ENCODE measurements at regions not wholly inside any gene's neighbourhood (a gene's known extent, or its start where the extent isn't known, plus 50 kb on each side); places are given as distances from the start of the nearest gene placed in this dataset.

DNA sequence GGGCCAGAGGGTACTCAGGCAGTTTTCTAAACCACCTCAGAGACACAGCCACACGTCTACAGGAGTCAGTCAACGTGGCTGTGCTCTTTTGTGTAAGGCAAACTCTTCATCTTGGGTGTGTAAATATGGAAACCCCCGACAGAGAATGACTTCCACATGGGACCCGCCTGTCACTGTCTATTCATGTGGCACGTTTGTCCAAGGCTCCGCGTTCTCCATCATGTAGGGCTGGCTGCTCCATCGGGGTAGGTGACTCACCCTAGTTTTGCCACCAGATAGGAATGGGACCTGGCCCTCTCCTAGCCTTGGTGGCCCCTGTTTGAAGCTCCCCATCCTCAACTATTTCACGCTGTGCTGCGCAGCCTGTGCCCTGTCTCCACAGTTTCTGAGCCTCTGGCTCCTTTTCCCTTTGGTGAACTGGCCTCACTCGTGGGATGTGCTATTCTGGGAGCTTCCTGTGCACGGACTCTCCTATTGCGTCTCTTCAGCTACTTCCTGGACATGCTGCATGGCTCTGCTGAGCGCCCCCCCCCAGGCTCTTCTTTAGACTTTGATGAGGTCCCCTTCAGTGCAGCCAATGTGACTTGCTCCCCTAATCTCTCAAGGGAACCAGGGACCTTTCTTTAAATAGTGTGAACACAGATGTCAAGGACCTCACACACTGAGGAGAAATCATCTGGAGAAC, 143.2 kb upstream of the PDE10A start (continued):
- TF ChIP-seq, protein P1, sequence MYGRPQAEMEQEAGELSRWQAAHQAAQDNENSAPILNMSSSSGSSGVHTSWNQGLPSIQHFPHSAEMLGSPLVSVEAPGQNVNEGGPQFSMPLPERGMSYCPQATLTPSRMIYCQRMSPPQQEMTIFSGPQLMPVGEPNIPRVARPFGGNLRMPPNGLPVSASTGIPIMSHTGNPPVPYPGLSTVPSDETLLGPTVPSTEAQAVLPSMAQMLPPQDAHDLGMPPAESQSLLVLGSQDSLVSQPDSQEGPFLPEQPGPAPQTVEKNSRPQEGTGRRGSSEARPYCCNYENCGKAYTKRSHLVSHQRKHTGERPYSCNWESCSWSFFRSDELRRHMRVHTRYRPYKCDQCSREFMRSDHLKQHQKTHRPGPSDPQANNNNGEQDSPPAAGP (tag by site-specific recombination; IDR thresholded peaks at IDR 0.05), result no peak
- TF ChIP-seq ZSCAN16 (tag by site-specific recombination; IDR thresholded peaks at IDR 0.05) (no peak), ZNF792 (tag by site-specific recombination; IDR thresholded peaks at IDR 0.05) (no peak), GLI4 (tag by site-specific recombination; IDR thresholded peaks at IDR 0.05) (no peak), ZNF335 (tag by site-specific recombination; conservative IDR thresholded peaks at IDR 0.05) (no peak), WT1 (tag by site-specific recombination; IDR thresholded peaks at IDR 0.05) (no peak)
- TF ChIP-seq, protein P2, sequence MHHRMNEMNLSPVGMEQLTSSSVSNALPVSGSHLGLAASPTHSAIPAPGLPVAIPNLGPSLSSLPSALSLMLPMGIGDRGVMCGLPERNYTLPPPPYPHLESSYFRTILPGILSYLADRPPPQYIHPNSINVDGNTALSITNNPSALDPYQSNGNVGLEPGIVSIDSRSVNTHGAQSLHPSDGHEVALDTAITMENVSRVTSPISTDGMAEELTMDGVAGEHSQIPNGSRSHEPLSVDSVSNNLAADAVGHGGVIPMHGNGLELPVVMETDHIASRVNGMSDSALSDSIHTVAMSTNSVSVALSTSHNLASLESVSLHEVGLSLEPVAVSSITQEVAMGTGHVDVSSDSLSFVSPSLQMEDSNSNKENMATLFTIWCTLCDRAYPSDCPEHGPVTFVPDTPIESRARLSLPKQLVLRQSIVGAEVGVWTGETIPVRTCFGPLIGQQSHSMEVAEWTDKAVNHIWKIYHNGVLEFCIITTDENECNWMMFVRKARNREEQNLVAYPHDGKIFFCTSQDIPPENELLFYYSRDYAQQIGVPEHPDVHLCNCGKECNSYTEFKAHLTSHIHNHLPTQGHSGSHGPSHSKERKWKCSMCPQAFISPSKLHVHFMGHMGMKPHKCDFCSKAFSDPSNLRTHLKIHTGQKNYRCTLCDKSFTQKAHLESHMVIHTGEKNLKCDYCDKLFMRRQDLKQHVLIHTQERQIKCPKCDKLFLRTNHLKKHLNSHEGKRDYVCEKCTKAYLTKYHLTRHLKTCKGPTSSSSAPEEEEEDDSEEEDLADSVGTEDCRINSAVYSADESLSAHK (tag by site-specific recombination; IDR thresholded peaks at IDR 0.05), result no peak

DNA sequence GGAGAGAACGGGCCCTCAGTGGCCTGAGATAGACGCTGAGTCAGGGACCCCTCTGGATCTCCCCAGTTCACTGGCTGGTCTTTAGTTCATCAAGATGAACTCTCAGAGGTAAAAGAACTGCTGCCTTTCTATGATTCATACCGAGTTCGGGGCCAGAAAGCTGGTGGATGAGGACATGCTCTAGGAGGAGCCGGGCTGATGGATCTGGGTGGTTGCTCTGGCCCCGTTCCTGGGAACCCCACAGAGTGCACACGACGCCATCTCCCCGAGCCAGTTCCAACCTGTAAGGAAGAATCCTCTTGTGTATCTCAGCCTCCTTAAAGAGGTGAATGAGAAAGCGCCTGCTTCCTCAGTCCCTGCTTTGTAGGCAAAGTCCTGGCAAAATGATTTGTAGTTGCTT, 142.6 kb upstream of the PDE10A start:
- Histone ChIP-seq H3K27ac (ENCODE audit: extremely low read depth, low read depth, low read length) (no peak overlapping the region), H3K4me1 (ENCODE audit: control insufficient read depth, insufficient read depth, low read length) (no peaks in the 10 kb centered on the region), H3K9me3 (ENCODE audit: control insufficient read depth, insufficient read depth, low read depth, low read length) (no peaks in the 10 kb centered on the region), H3K36me3 (ENCODE audit: control insufficient read depth in 2 of 2, insufficient read depth in 1 of 2, low read length in 2 of 2) (no peaks in the 10 kb centered on the region), H3K4me3 (ENCODE audit: low read depth, low read length) (no peak overlapping the region)
- POLR2A ChIA-PET, result no interaction called here
- CTCF ChIA-PET, result interaction anchor here (0.6 kb wide), 1 partner anchor 10 kb away, joined by 7 read pairs; no protein-coding TSS in a partner anchor
- TF ChIP-seq ZEB2 (tag by site-specific recombination; IDR thresholded peaks at IDR 0.05) (no peak), ZNF214 (tag by site-specific recombination; IDR thresholded peaks at IDR 0.05; ENCODE audit: borderline replicate concordance) (no peak), MZF1 (tag by site-specific recombination; IDR thresholded peaks at IDR 0.05; ENCODE audit: borderline replicate concordance) (no peak), ZNF658 (tag by site-specific recombination; IDR thresholded peaks at IDR 0.05) (no peak), ZFP41 (tag by site-specific recombination; IDR thresholded peaks at IDR 0.05; ENCODE audit: borderline replicate concordance) (no peak), GLIS2 (tag by site-specific recombination; IDR thresholded peaks at IDR 0.05) (no peak), ZNF423 (tag by site-specific recombination; IDR thresholded peaks at IDR 0.05) (no peak), ZBTB7A (tag by site-specific recombination; IDR thresholded peaks at IDR 0.05; ENCODE audit: low read depth) (no peak), ZNF10 (tag by site-specific recombination; IDR thresholded peaks at IDR 0.05) (no peak), ZNF23 (tag by site-specific recombination; IDR thresholded peaks at IDR 0.05; ENCODE audit: borderline replicate concordance) (no peak)
- TF ChIP-seq, protein P3, sequence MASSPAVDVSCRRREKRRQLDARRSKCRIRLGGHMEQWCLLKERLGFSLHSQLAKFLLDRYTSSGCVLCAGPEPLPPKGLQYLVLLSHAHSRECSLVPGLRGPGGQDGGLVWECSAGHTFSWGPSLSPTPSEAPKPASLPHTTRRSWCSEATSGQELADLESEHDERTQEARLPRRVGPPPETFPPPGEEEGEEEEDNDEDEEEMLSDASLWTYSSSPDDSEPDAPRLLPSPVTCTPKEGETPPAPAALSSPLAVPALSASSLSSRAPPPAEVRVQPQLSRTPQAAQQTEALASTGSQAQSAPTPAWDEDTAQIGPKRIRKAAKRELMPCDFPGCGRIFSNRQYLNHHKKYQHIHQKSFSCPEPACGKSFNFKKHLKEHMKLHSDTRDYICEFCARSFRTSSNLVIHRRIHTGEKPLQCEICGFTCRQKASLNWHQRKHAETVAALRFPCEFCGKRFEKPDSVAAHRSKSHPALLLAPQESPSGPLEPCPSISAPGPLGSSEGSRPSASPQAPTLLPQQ (tag by site-specific recombination; IDR thresholded peaks at IDR 0.05), result no peak
- TF ChIP-seq, protein P4, sequence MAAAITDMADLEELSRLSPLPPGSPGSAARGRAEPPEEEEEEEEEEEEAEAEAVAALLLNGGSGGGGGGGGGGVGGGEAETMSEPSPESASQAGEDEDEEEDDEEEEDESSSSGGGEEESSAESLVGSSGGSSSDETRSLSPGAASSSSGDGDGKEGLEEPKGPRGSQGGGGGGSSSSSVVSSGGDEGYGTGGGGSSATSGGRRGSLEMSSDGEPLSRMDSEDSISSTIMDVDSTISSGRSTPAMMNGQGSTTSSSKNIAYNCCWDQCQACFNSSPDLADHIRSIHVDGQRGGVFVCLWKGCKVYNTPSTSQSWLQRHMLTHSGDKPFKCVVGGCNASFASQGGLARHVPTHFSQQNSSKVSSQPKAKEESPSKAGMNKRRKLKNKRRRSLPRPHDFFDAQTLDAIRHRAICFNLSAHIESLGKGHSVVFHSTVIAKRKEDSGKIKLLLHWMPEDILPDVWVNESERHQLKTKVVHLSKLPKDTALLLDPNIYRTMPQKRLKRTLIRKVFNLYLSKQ (tag by site-specific recombination; IDR thresholded peaks at IDR 0.05; ENCODE audit: borderline replicate concordance), result no peak
- TF ChIP-seq, protein P5, sequence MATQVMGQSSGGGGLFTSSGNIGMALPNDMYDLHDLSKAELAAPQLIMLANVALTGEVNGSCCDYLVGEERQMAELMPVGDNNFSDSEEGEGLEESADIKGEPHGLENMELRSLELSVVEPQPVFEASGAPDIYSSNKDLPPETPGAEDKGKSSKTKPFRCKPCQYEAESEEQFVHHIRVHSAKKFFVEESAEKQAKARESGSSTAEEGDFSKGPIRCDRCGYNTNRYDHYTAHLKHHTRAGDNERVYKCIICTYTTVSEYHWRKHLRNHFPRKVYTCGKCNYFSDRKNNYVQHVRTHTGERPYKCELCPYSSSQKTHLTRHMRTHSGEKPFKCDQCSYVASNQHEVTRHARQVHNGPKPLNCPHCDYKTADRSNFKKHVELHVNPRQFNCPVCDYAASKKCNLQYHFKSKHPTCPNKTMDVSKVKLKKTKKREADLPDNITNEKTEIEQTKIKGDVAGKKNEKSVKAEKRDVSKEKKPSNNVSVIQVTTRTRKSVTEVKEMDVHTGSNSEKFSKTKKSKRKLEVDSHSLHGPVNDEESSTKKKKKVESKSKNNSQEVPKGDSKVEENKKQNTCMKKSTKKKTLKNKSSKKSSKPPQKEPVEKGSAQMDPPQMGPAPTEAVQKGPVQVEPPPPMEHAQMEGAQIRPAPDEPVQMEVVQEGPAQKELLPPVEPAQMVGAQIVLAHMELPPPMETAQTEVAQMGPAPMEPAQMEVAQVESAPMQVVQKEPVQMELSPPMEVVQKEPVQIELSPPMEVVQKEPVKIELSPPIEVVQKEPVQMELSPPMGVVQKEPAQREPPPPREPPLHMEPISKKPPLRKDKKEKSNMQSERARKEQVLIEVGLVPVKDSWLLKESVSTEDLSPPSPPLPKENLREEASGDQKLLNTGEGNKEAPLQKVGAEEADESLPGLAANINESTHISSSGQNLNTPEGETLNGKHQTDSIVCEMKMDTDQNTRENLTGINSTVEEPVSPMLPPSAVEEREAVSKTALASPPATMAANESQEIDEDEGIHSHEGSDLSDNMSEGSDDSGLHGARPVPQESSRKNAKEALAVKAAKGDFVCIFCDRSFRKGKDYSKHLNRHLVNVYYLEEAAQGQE (tag by site-specific recombination; IDR thresholded peaks at IDR 0.05), result no peak
- TF ChIP-seq, protein P6, sequence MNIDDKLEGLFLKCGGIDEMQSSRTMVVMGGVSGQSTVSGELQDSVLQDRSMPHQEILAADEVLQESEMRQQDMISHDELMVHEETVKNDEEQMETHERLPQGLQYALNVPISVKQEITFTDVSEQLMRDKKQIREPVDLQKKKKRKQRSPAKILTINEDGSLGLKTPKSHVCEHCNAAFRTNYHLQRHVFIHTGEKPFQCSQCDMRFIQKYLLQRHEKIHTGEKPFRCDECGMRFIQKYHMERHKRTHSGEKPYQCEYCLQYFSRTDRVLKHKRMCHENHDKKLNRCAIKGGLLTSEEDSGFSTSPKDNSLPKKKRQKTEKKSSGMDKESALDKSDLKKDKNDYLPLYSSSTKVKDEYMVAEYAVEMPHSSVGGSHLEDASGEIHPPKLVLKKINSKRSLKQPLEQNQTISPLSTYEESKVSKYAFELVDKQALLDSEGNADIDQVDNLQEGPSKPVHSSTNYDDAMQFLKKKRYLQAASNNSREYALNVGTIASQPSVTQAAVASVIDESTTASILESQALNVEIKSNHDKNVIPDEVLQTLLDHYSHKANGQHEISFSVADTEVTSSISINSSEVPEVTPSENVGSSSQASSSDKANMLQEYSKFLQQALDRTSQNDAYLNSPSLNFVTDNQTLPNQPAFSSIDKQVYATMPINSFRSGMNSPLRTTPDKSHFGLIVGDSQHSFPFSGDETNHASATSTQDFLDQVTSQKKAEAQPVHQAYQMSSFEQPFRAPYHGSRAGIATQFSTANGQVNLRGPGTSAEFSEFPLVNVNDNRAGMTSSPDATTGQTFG (tag by site-specific recombination; IDR thresholded peaks at IDR 0.05; ENCODE audit: borderline replicate concordance), result no peak
- TF ChIP-seq, protein P7, sequence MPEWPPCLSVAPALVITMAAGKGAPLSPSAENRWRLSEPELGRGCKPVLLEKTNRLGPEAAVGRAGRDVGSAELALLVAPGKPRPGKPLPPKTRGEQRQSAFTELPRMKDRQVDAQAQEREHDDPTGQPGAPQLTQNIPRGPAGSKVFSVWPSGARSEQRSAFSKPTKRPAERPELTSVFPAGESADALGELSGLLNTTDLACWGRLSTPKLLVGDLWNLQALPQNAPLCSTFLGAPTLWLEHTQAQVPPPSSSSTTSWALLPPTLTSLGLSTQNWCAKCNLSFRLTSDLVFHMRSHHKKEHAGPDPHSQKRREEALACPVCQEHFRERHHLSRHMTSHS (tag by site-specific recombination; IDR thresholded peaks at IDR 0.05), result no peak

Data from HEK293 (cell line).